ENCODE measurements at regions not wholly inside any gene's neighbourhood (a gene's known extent, or its start where the extent isn't known, plus 50 kb on each side); places are given as distances from the start of the nearest gene placed in this dataset.

GRCh38 chr5:167155387-167156005, 1135.9 kb upstream of the WWC1 start:
- no peak for DNase-seq

- DNase-seq = no peak
These were observed 1135.0 kb upstream of the WWC1 start for GRCh38 chr5:167156446-167156845.

GRCh38 chr5:167158588-167158987, 1132.9 kb upstream of the WWC1 start:
- no peak for DNase-seq

DNA sequence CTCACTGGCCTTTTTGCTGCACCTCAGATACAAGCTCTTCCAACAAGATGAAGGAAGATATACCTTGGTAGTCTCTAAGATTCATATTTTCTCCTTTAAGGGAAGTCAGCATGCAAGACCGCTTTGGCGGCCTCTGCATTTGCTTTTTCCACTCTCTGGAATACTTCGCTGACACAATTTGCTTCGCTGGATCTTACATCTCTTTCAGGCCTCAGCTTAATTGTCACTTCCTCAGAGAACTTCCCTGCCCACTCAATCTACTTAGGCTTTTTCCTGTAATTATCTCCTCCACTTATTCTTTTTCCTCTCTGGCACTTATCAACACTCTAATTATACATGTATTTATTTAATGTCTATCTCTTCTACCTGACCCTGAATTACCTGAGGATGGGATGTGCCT, 1131.1 kb upstream of the WWC1 start:
- DNase-seq = no peak

- no peak for DNase-seq
These were observed 1124.7 kb upstream of the WWC1 start for GRCh38 chr5:167166696-167167095.

- DNase-seq = no peak
These were observed 1124.2 kb upstream of the WWC1 start for GRCh38 chr5:167167191-167167795.

DNA sequence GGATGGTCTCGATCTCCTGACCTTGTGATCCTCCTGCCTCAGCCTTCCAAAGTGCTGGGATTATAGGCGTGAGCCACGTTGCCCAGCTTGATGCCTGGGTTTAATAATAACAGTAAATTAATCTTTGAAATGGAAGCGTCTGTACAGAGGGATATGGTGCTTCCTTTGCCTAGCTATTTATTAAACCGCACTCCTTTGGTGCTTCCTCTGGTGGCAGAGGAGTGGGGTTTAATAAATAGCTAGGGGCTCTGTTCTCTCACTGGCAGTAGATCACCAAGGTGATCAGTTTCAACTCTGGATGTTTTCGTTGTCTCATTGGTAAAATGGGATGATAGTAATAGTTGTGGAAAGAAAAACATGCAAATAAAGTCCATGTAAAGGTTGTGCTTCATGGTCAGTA, 1122.5 kb upstream of the WWC1 start:
- no peak for DNase-seq

DNA sequence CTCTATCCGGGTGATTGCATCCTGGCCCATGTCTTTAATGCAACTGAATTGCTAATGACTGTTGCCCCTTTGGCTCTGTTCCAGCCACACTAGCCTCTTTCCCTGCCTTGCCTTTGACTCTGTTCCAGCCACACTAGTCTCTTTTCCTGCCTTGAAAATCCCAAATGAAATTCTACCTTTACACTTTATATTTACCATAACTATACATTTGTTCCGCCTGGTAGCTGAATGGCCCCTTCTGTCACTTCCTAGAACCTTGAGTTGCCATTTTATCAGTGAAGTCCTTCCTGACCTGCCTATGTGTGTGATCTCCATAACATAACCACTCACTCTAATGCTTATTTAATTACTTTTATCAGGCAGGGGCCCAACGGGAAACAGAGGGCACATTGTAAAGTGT, 1120.4 kb upstream of the WWC1 start:
- DNase-seq = no peak

DNA sequence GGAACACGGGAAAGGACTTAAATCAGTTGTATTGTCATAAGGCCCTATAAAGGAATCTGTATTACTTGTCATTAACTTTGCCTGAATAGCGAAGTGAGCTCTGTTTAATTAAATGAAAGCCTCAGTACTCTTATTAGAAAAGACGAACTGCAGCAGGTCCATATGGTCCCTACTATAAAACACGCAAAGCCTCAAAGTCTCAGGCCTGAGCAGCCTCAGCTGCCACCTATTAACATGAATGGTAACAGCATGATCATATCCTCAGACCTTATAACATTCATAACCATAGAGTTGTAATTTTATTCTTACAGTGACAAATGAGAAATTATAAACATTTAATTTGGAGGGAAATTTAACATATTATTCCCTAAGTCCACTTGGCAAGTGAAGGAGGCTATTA, 1113.7 kb upstream of the WWC1 start:
- DNase-seq = no peak

DNA sequence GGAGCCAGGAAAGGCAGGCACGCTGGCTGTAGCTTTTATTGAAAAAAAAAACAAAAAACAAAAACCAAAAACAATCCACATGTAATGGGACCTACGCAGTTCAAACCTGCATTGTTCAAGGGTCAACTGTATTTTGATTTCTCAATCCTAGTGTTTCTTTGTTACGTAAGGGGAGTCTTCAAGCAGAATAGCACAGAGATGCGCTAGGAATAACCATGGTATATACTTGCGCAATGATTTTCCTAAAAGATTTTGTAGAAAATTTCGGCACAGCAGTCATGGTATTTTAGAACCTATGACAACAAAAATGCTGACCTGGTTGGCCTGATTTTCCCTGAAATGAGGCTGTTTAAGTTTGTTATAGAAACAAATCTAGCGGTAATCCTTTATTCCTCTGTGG, 1110.5 kb upstream of the WWC1 start:
- no peak for DNase-seq

DNA sequence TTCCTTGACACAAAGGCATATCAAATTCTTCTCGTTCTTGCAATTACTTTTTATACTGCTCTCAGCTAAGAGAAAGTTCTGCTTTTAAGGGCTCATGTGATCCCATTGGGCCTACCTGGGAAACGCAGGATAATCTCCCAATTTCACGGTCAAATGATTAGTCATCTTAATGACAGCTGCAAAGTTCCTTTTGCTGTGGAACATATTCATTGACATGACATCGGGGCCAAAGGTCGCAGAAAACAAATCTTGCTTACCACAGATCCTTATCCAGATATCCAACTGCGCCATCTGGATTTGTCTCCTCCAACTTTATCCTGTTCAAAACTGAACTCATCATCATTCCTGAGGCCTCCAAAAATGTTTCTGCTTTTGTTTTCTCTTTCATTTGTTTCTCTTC, 1085.6 kb upstream of the WWC1 start:
- no peak for DNase-seq

DNA sequence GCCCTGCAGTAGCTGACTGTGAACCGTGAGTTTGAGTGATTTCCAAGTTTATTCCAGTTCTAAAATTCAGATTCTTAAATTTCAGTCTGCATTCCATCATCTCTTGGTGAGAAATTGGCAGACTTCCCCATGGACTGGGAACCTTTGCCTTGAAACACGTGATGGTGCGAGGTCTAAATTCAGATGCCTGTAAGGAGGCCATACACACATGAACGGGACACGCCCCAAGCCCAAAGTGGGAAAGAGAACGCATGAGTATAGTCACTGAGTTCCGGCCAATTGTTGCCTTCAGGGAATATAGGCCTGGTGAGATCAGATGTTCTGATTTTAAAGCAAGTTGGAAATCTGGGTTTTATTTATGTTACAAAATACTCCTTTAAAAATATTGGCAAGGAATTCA, 1084.4 kb upstream of the WWC1 start:
- DNase-seq = peak; percentile 88

DNA sequence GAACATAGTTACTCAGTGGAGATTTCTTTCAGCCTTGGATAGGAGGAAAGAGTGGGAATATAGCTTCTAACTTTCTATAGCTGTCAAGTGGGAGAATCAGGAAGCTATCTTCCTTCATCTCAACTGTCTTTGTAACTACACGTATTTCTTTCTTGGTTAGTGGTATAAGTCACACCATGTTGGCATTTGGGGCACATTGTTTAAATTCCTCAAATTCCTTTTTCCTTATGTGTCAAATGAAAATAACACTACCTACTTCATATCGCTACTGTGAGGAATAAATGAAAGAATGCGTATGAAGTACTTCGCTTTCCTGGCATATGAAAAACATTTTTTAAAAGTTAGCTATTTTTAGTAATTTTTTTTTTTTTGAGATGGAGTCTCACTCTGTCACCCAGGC, 1082.5 kb upstream of the WWC1 start:
- no peak for DNase-seq

DNA sequence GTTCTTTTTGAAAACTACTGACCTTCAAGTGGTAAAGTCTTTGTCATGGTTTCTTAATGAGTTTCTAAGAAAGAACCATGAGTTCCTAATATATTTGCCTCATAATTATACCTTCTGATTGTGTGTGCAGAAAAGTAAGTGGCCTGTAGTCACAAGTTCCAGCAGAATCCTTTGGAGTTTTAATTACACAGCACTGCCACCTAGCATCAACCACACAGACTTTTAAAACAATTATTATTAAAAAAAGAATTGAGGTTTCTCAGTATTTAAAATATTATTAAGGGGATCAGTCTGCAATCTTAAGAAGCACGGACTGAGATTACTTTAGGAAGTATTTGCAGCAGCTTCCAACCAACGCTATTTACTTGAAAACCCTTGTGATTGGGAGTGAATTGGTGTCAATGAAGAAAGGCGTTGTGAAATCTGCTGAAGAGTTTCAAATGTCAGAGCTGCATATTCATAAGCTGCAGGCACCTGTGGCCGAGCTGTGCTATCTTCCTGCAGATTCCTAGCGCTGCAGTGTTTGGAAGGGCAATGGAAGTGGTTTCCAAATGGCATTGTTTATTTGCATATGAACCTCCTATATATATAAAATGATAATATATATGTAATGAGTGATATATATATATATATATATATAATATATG, 1074.2 kb upstream of the WWC1 start:
- no peak for DNase-seq

GRCh38 chr5:167219298-167219697, 1072.1 kb upstream of the WWC1 start:
- no peak for DNase-seq

GRCh38 chr5:167226386-167226785, 1065.1 kb upstream of the WWC1 start:
- DNase-seq = no peak

DNA sequence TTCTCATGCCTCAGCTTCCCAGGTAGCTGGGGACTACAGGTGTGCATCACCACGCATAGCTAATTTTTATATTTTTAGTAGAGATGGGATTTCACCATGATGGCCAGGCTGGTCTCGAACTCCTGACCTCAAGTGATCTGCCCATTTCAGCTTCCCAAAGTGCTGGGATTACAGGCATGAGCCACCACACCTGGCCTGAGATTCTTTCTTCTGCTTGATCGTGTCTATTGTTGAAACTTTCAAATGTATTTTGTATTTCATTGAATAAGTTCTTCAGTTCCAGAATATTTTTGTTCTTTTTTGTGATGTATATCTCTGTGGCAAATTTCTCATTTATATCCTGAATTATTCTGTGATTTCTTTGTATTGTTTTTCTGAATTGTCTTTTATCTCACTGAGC, 1063.3 kb upstream of the WWC1 start:
- no peak for DNase-seq

DNA sequence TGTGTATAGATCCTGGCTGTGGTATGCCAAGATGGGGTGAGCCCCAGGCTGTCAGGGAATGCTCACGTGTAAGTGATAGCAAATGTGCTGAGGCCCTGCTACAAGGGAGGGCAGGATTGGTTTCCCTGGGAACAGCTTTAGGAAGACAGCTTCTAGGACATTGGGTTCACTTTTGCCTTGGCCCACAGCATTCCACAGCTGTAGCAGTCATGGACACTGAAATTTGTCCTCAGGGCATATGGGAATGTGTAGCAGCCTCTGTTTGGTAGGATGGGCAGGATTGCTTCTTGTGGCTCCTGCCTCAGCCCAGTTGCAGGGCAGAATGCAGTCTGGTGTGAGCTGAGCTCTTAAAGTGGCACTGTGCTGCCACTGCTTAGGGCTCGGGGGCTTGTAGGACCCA, 1061.7 kb upstream of the WWC1 start:
- DNase-seq = no peak

DNA sequence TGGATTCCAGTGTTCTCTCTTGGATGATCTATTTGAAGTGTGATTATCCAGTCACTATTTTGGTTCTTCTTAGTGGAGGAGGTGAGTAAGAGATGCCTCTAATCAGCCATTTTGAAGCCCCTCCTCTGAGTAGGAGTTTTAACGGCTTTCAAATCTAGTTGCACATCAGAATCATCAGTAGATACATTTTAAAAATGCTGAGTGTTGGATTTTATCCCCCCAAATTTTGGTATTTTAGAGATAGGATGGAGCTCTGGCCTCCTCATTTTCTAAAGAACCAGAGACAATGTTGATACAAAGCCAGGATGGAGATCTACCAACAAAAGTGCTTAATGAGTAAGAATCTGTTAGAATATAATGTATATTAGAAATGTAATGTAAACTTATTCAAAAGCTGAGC, 1061.0 kb upstream of the WWC1 start:
- no peak for DNase-seq

DNA sequence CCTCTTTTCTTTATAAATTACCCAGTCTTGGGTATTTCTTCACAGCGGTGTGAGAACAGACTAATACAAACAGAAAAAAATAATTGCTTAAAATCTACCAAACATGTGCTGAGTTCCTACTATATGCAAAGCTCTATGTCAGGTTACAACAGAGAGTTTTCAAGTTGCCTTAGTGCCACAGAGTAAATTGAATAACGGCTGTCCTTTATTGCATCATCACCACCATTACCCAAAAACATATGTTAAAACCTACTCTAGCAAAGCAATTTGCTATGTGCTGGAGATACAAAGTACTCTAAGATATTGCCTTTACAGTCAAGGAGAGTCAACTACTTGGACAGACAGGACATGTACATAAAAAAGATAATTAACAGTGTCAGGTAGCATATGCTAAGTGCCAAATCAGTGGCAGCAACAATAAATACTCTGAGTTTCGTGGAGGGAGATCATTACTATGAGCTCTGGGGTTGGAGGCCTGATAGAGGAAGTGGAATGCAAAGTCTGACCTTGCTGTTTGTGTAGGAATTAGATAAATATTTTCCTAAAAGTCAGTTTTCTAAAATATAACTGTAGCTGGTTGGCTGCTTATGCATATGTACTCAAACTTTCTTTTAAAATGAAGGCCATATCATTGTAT, 1058.7 kb upstream of the WWC1 start:
- no peak for DNase-seq

GRCh38 chr5:167233507-167234220, 1057.8 kb upstream of the WWC1 start:
- DNase-seq = no peak

- DNase-seq = no peak
These were observed 1049.9 kb upstream of the WWC1 start for GRCh38 chr5:167241436-167242067.

- no peak for DNase-seq
These were observed 1048.7 kb upstream of the WWC1 start for GRCh38 chr5:167242701-167243100.

Measured in right hindlimb (tissue), 1 donor.